KMS-11 (cell line): ENCODE measurements at regions not wholly inside any gene's neighbourhood (a gene's known extent, or its start where the extent isn't known, plus 50 kb on each side); places are given as distances from the start of the nearest gene placed in this dataset.

Source experiments
- H2AFZ ChIP-seq: fragments of 200-600 bp; sonication (generic); 2 replicates; pipeline ENCODE4 v1.6.1; 2016; ENCODE audit warnings: antibody characterized with exemption, mixed run types, low read depth
- H3K27ac ChIP-seq: fragments of 200-600 bp; sonication (generic); 2 replicates; pipeline ENCODE4 v1.6.1; 2016; ENCODE audit warnings: mild to moderate bottlenecking, mixed run types
- H3K27me3 ChIP-seq: fragments of 200-600 bp; sonication (generic); 2 replicates; pipeline ENCODE4 v1.6.1; 2017; ENCODE audit warnings: mild to moderate bottlenecking, low read depth, mixed run types, moderate library complexity; ENCODE audit not compliant: insufficient read depth
- H3K36me3 ChIP-seq: fragments of 200-600 bp; sonication (generic); 2 replicates; pipeline ENCODE4 v1.6.1; 2017; ENCODE audit warnings: mild to moderate bottlenecking, mixed run types; ENCODE audit not compliant: insufficient read depth
- H3K4me1 ChIP-seq: fragments of 200-600 bp; sonication (generic); 2 replicates; pipeline ENCODE4 v1.6.1; 2016; ENCODE audit warnings: mild to moderate bottlenecking, low read depth, mixed run types; ENCODE audit not compliant: poor library complexity, severe bottlenecking
- H3K4me2 ChIP-seq: fragments of 200-600 bp; sonication (generic); 2 replicates; pipeline ENCODE4 v1.7.0; 2016; ENCODE audit warnings: mild to moderate bottlenecking, mixed run types
- H3K4me3 ChIP-seq: fragments of 200-600 bp; sonication (generic); IDR thresholded peaks from 2 replicates; pipeline ENCODE4 v1.6.1; 2017; ENCODE audit warnings: low read depth, low read length, mixed read lengths; ENCODE audit not compliant: insufficient read depth
- H3K79me2 ChIP-seq: fragments of 200-600 bp; sonication (generic); 2 replicates; pipeline ENCODE4 v1.6.1; 2016; ENCODE audit warnings: low read depth, mixed run types; ENCODE audit not compliant: insufficient read depth
- H3K9ac ChIP-seq: fragments of 200-600 bp; sonication (generic); 2 replicates; pipeline ENCODE4 v1.6.1; 2016; ENCODE audit warnings: mild to moderate bottlenecking, mixed run types
- H4K20me1 ChIP-seq: fragments of 200-600 bp; sonication (generic); 2 replicates; pipeline ENCODE4 v1.6.1; 2016; ENCODE audit warnings: mild to moderate bottlenecking, mixed run types; ENCODE audit not compliant: insufficient read depth
- CTCF ChIP-seq: fragments of 200-600 bp; sonication (generic); conservative IDR thresholded peaks from 2 replicates; pipeline ENCODE4 v1.6.1; 2017; ENCODE audit warnings: low read depth, mild to moderate bottlenecking, antibody characterized with exemption, low read length, moderate library complexity, mixed read lengths

GRCh38 chr2:17086990-17087389 lies 421.4 kb upstream of the CYRIA start:
- Histone ChIP-seq H3K27ac (no peak overlapping the region), H2AFZ (no peak overlapping the region), H3K79me2 (no peaks in the 10 kb centered on the region), H3K4me2 (no peak overlapping the region), H3K36me3 (no peaks in the 10 kb centered on the region), H3K4me1 (no peaks in the 10 kb centered on the region), H3K27me3 (no peaks in the 10 kb centered on the region), H3K9ac (no peak overlapping the region), H4K20me1 (no peaks in the 10 kb centered on the region), H3K4me3 (no peak overlapping the region)
- no peak for TF ChIP-seq CTCF

- TF ChIP-seq CTCF = no peak
- Histone ChIP-seq H3K4me2 (no peak overlapping the region), H2AFZ (no peak overlapping the region), H3K4me1 (no peaks in the 10 kb centered on the region), H4K20me1 (no peaks in the 10 kb centered on the region), H3K79me2 (no peaks in the 10 kb centered on the region), H3K27ac (no peak overlapping the region), H3K36me3 (no peaks in the 10 kb centered on the region), H3K9ac (no peak overlapping the region), H3K4me3 (no peak overlapping the region), H3K27me3 (no peaks in the 10 kb centered on the region)
These were observed 420.0 kb upstream of the CYRIA start for GRCh38 chr2:17085546-17086202.

DNA sequence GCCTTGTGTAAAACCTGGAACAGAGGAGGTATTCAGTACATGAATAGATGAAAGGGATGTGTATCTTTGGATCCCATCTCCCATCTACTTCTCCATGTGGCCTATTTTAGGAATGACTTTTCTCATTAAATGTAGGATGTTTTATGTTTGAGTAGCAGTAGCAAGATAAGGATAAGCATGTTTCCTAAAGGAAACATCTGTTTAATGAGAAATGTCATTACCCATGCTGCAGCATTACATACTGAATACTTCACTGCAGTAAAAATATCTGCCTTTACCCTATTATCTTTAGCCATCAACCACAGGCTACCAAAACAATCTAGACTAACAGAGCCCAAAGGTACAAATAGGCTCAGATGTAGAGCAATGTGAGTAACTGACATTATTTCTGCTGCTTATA lies 419.2 kb upstream of the CYRIA start:
- Histone ChIP-seq H4K20me1 (no peaks in the 10 kb centered on the region), H2AFZ (no peak overlapping the region), H3K4me3 (no peak overlapping the region), H3K36me3 (no peaks in the 10 kb centered on the region), H3K27me3 (no peaks in the 10 kb centered on the region), H3K79me2 (no peaks in the 10 kb centered on the region), H3K27ac (no peak overlapping the region), H3K4me1 (no peaks in the 10 kb centered on the region), H3K4me2 (no peak overlapping the region), H3K9ac (no peak overlapping the region)
- TF ChIP-seq CTCF = no peak

GRCh38 chr2:17083902-17084301 lies 418.3 kb upstream of the CYRIA start:
- no peak overlapping the region for H2AFZ ChIP-seq
- no peaks in the 10 kb centered on the region for H3K27me3 ChIP-seq
- H4K20me1 ChIP-seq = no peaks in the 10 kb centered on the region
- H3K4me3 ChIP-seq = no peak overlapping the region
- H3K36me3 ChIP-seq = no peaks in the 10 kb centered on the region
- no peak overlapping the region for H3K9ac ChIP-seq
- no peak overlapping the region for H3K4me2 ChIP-seq
- TF ChIP-seq CTCF = no peak
- H3K4me1 ChIP-seq = no peaks in the 10 kb centered on the region
- no peak overlapping the region for H3K27ac ChIP-seq
- H3K79me2 ChIP-seq = no peaks in the 10 kb centered on the region
